ENCODE measurements at regions not wholly inside any gene's neighbourhood (a gene's known extent, or its start where the extent isn't known, plus 50 kb on each side); places are given as distances from the start of the nearest gene placed in this dataset.
"Not testable (repeated sequence)": the region's sequence is repeated elsewhere in the genome, so short reads cannot be mapped to it uniquely, and the experiment has no call there.

DNA sequence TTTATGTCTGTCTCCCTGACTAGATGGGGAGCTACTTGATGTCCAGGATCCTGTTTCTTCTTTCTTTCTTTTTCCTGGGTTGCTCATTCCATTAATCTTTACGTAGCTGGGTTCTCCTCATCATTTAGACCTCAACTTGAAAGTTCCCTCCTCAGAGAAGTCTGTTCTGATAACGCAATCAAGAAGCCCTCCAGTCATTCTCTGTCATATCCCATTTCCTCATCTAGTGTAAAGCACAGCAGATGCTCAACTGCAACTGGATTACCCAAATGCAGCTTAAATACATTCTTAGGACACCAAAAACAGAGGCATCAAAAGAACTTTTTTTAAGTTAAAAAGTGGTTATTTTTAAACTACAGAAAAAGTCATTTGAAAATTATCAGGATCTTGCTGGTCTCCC, 51.7 kb upstream of the ST3GAL6 start:
- in situ Hi-C loops (cut with HindIII; ENCODE audit: low pct_unique_long_range_greater_than_20kb, low sequenced_read_pairs): no loop called here
- POLR2A ChIA-PET: no interaction called here

DNA sequence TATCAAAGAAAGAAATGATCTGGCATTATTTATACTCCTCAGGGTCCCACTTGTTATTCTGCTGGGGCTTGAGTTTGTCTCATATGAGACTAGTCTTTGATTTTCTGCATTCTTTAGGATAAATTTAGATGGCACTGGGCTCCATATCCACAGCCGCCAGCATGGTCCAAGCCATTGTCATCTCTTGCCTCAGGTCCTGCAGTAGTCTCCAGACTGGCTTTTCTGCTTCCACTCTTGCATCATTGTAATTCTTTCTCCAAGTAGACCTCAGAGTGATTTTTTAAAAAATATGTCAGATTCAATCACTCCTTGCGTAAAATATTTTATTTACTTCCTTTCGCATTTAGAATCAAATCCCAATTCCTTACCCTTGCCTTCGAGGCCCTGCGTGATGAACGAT, 50.4 kb upstream of the ST3GAL6 start:
- Histone ChIP-seq H3K27ac (ENCODE audit: low read length) (no peak overlapping the region), H3K27me3 (ENCODE audit: control insufficient read depth, insufficient read depth, low read length) (peaks cover 5% of the 10 kb centered on the region; the same call in 1 of the 2 replicates), H3K4me1 (ENCODE audit: control insufficient read depth, insufficient read depth, low read length) (no peaks in the 10 kb centered on the region), H3K36me3 (ENCODE audit: control insufficient read depth, insufficient read depth, low read length) (no peaks in the 10 kb centered on the region), H3K4me3 (ENCODE audit: low read depth in 2 of 2, low read length in 2 of 2) (no peak overlapping the region), H3K9me3 (ENCODE audit: control insufficient read depth, insufficient read depth, low read depth, low read length) (no peaks in the 10 kb centered on the region)
- ATAC-seq (no peak), DNase-seq (ENCODE audit: low read depth, low spot score) (no peak)
- no peak for TF ChIP-seq TCF7L2 (IDR thresholded peaks at IDR 0.05; ENCODE audit: low read depth, low read length)
- in situ Hi-C loops (cut with HindIII; ENCODE audit: low pct_unique_long_range_greater_than_20kb, low sequenced_read_pairs): no loop called here
- intact Hi-C loops (cut with micrococcal nuclease; ENCODE audit: unreplicated experiment): no loop called here
- BruUV-seq (replicated peaks): no TSS peak
- ChIA-PET CTCF (no interaction called here), POLR2A (no interaction called here)

More for the DNA sequence above, 51.7 kb upstream of the ST3GAL6 start:
- no TSS peak for BruUV-seq (replicated peaks)
- TF ChIP-seq POLR2AphosphoS5 (IDR thresholded peaks at IDR 0.05; ENCODE audit: low read depth, low read length): no peak
- TF ChIP-seq, protein P1, sequence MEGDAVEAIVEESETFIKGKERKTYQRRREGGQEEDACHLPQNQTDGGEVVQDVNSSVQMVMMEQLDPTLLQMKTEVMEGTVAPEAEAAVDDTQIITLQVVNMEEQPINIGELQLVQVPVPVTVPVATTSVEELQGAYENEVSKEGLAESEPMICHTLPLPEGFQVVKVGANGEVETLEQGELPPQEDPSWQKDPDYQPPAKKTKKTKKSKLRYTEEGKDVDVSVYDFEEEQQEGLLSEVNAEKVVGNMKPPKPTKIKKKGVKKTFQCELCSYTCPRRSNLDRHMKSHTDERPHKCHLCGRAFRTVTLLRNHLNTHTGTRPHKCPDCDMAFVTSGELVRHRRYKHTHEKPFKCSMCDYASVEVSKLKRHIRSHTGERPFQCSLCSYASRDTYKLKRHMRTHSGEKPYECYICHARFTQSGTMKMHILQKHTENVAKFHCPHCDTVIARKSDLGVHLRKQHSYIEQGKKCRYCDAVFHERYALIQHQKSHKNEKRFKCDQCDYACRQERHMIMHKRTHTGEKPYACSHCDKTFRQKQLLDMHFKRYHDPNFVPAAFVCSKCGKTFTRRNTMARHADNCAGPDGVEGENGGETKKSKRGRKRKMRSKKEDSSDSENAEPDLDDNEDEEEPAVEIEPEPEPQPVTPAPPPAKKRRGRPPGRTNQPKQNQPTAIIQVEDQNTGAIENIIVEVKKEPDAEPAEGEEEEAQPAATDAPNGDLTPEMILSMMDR (IDR thresholded peaks at IDR 0.05): no peak
- TF ChIP-seq, protein P2, sequence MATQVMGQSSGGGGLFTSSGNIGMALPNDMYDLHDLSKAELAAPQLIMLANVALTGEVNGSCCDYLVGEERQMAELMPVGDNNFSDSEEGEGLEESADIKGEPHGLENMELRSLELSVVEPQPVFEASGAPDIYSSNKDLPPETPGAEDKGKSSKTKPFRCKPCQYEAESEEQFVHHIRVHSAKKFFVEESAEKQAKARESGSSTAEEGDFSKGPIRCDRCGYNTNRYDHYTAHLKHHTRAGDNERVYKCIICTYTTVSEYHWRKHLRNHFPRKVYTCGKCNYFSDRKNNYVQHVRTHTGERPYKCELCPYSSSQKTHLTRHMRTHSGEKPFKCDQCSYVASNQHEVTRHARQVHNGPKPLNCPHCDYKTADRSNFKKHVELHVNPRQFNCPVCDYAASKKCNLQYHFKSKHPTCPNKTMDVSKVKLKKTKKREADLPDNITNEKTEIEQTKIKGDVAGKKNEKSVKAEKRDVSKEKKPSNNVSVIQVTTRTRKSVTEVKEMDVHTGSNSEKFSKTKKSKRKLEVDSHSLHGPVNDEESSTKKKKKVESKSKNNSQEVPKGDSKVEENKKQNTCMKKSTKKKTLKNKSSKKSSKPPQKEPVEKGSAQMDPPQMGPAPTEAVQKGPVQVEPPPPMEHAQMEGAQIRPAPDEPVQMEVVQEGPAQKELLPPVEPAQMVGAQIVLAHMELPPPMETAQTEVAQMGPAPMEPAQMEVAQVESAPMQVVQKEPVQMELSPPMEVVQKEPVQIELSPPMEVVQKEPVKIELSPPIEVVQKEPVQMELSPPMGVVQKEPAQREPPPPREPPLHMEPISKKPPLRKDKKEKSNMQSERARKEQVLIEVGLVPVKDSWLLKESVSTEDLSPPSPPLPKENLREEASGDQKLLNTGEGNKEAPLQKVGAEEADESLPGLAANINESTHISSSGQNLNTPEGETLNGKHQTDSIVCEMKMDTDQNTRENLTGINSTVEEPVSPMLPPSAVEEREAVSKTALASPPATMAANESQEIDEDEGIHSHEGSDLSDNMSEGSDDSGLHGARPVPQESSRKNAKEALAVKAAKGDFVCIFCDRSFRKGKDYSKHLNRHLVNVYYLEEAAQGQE (IDR thresholded peaks at IDR 0.05; ENCODE audit: insufficient read depth in 1 of 2, low read depth in 2 of 2, low read length in 1 of 2): no peak
- TF ChIP-seq TCF7L2 (IDR thresholded peaks at IDR 0.05; ENCODE audit: low read depth, low read length): no peak
- no peak for TF ChIP-seq SIN3A (IDR thresholded peaks at IDR 0.05; ENCODE audit: borderline replicate concordance, insufficient read depth, low read depth, low read length)
- ATAC-seq (no peak), DNase-seq (ENCODE audit: low read depth, low spot score) (no peak)
- CTCF ChIA-PET: no interaction called here
- Histone ChIP-seq H3K27me3 (ENCODE audit: control insufficient read depth, insufficient read depth, low read length) (peaks cover 5% of the 10 kb centered on the region; the same call in 1 of the 2 replicates), H3K9me3 (ENCODE audit: control insufficient read depth, insufficient read depth, low read depth, low read length) (no peaks in the 10 kb centered on the region), H3K27ac (ENCODE audit: low read length) (no peak overlapping the region), H3K36me3 (ENCODE audit: control insufficient read depth, insufficient read depth, low read length) (no peaks in the 10 kb centered on the region), H3K4me3 (ENCODE audit: low read depth in 2 of 2, low read length in 2 of 2) (no peak overlapping the region), H3K4me1 (ENCODE audit: control insufficient read depth, insufficient read depth, low read length) (no peaks in the 10 kb centered on the region)
- intact Hi-C loops (cut with micrococcal nuclease; ENCODE audit: unreplicated experiment): no loop called here

DNA sequence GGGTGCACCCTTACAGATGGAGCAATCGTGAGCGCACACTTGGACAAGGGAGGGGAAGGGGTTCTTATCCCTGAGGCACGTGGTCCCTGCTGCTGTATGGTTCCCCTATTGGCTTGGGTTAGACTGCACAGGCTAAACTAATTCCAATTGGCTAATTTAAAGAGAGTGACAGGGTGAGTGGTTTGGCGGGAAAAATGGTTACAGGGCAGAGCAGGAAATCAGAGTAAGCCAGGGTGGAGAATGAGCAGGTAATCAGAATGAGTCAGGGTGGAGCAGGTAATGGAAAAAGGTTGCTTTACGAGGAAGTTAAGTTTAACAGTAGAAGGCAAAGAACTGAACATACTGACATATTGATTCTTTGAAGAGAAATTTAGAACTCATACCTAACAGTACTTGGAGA, 49.8 kb upstream of the ST3GAL6 start:
- intact Hi-C loops (cut with micrococcal nuclease; ENCODE audit: unreplicated experiment); POLR2A ChIA-PET; ATAC-seq; H3K27me3 ChIP-seq (ENCODE audit: control insufficient read depth, insufficient read depth, low read length); H3K4me1 ChIP-seq (ENCODE audit: control insufficient read depth, insufficient read depth, low read length); H3K36me3 ChIP-seq (ENCODE audit: control insufficient read depth, insufficient read depth, low read length); BruUV-seq (replicated peaks); H3K4me3 ChIP-seq (ENCODE audit: low read depth in 2 of 2, low read length in 2 of 2); H3K9me3 ChIP-seq (ENCODE audit: control insufficient read depth, insufficient read depth, low read depth, low read length); DNase-seq (ENCODE audit: low read depth, low spot score); H3K27ac ChIP-seq (ENCODE audit: low read length); in situ Hi-C loops (cut with HindIII; ENCODE audit: low pct_unique_long_range_greater_than_20kb, low sequenced_read_pairs); CTCF ChIA-PET: not testable (repeated sequence)

Data from Panc1 (cell line).